Nephron progenitor cell (in vitro differentiated cells): ENCODE measurements at regions not wholly inside any gene's neighbourhood (a gene's known extent, or its start where the extent isn't known, plus 50 kb on each side); places are given as distances from the start of the nearest gene placed in this dataset.

Experiments
- DNase-seq: peaks from one replicate; pipeline ENCODE4 v3.0.0; 2021
- H3K27ac Mint-ChIP-seq: 2 replicates; pipeline ENCODE4 v1.8.0; 2021; ENCODE audit warnings: mild to moderate bottlenecking, moderate library complexity, mixed read lengths
- H3K27me3 Mint-ChIP-seq: 2 replicates; pipeline ENCODE4 v1.8.0; 2021; ENCODE audit warnings: mild to moderate bottlenecking, low read depth, mixed read lengths; ENCODE audit not compliant: poor library complexity
- H3K36me3 Mint-ChIP-seq: 2 replicates; pipeline ENCODE4 v1.8.0; 2021; ENCODE audit warnings: low read depth, mixed read lengths
- H3K4me1 Mint-ChIP-seq: 2 replicates; pipeline ENCODE4 v1.8.0; 2021; ENCODE audit warnings: mixed read lengths
- H3K4me3 Mint-ChIP-seq: 2 replicates; pipeline ENCODE4 v1.8.0; 2021; ENCODE audit warnings: mild to moderate bottlenecking, moderate library complexity, mixed read lengths
- H3K9me3 Mint-ChIP-seq: 2 replicates; pipeline ENCODE4 v1.8.0; 2021; ENCODE audit warnings: mild to moderate bottlenecking, moderate library complexity, mixed read lengths
- TF ChIP-seq, protein P1 (sequence below): fragments of 200-600 bp; sonication (generic); IDR thresholded peaks from 2 replicates; pipeline ENCODE4 v1.5.0; 2021; ENCODE audit warnings: antibody characterized with exemption

DNA sequence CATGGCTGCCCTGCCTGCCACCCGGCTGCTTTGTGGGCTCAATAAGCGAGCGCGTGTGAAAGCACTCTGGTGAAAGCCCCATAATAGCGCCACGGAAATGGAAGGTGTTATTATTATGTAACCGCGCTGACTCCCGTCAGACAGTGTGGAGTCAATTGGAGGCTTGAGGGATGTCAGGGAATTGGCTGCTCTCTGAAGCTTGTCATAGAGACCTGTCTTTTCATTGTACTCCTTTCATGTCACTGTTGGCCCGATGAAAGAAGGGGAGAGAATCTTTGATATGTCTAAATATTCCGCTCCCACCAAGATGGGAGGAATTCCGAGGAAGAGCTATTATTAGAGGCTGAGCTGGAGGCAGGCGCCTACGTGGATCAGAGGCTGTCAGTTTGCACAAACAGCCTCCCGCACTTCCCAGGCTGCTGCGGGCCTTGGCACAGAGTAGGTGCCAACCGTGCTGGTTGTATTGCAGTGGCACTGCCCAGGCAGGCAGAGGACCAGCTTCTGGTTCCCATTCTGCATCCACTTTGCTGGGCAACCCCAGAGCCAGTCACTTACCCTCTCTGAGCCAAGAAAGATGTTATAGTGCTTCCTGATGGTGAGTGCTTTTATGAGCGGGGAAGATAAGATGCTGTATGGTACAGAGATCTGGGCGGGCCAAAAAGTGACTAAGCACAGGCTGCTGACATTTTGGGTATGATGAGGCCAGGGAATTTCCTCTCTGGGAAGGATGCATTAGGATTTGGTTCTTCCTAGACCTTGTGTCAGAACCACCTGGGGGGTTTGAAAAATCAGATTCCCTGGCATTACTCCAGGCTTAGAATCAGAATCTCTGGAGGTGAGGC, 151.4 kb downstream of the RPS24 start:
- H3K9me3 Mint-ChIP-seq: no peaks in the 10 kb centered on the region
- H3K4me3 Mint-ChIP-seq: no peak overlapping the region
- peaks cover 12% of the 10 kb centered on the region for H3K4me1 Mint-ChIP-seq
- H3K27ac Mint-ChIP-seq: no peak overlapping the region
- TF ChIP-seq, protein P1, sequence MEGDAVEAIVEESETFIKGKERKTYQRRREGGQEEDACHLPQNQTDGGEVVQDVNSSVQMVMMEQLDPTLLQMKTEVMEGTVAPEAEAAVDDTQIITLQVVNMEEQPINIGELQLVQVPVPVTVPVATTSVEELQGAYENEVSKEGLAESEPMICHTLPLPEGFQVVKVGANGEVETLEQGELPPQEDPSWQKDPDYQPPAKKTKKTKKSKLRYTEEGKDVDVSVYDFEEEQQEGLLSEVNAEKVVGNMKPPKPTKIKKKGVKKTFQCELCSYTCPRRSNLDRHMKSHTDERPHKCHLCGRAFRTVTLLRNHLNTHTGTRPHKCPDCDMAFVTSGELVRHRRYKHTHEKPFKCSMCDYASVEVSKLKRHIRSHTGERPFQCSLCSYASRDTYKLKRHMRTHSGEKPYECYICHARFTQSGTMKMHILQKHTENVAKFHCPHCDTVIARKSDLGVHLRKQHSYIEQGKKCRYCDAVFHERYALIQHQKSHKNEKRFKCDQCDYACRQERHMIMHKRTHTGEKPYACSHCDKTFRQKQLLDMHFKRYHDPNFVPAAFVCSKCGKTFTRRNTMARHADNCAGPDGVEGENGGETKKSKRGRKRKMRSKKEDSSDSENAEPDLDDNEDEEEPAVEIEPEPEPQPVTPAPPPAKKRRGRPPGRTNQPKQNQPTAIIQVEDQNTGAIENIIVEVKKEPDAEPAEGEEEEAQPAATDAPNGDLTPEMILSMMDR: no peak
- peaks cover 5% of the 10 kb centered on the region for H3K27me3 Mint-ChIP-seq
- H3K36me3 Mint-ChIP-seq: no peaks in the 10 kb centered on the region
- no peak for DNase-seq

DNA sequence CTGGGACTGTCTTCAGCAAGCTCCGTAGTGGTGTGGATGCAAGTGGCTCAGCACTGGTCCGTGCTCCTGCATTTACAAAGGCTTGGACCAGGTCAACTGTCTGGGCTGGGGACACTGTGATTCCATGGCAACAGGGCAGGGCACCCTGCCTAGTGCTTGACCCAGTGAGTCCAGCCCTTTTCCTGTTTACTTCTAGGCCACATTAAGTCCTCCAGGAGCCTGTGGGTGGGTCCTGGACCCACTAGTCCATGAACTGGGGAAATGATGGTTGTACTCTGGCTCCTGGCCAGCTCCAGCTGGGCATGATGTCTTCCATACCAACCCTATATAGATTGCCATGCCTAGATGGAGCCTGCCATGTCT, 152.0 kb downstream of the RPS24 start:
- H3K27ac Mint-ChIP-seq: no peak overlapping the region
- TF ChIP-seq, protein P1: no peak
- no peaks in the 10 kb centered on the region for H3K9me3 Mint-ChIP-seq
- peaks cover 5% of the 10 kb centered on the region for H3K27me3 Mint-ChIP-seq
- no peak for DNase-seq
- no peaks in the 10 kb centered on the region for H3K36me3 Mint-ChIP-seq
- no peak overlapping the region for H3K4me3 Mint-ChIP-seq
- H3K4me1 Mint-ChIP-seq: peaks cover 6% of the 10 kb centered on the region

DNA sequence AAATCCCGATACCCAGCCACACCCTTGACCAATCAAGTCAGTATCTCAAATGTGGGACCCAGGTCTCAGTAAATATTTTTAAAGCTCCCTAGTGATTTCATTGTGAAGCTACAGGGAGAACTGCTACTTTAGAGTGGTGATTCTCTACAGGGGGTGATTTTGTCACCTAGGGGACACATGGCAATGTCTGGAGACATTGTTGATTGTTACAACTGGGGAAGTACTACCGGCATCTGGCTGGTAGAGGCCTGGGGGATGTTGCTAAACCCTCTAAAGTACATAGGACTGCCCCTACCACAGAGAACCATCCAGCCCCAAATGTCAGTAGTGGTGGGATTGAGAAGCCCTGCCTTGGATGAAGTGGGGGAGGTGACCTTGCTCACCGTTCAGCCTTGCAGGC, 152.9 kb downstream of the RPS24 start:
- DNase-seq: no peak
- H3K4me3 Mint-ChIP-seq: no peak overlapping the region
- TF ChIP-seq, protein P1: no peak
- H3K27ac Mint-ChIP-seq: no peak overlapping the region
- H3K9me3 Mint-ChIP-seq: no peaks in the 10 kb centered on the region
- H3K27me3 Mint-ChIP-seq: no peaks in the 10 kb centered on the region
- no peaks in the 10 kb centered on the region for H3K36me3 Mint-ChIP-seq
- no peaks in the 10 kb centered on the region for H3K4me1 Mint-ChIP-seq

DNA sequence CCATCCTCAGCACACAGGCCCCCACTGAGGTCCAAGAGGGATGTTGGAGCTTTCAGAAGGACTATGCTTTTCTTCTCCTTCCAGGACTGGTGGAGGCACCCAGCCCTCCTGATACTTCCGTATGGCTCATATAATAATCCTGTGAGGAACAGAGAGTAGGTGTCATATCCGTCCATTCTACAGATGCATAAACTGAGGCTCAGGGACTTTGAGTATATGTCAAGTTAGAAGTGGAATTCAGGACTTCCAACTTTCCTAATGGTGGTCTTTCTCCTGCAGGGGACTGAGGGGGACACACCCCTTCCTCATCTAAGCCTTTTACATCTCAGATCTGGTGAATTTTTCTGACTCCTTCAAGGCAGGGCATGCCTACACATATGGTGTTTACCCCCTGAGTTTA, 153.7 kb downstream of the RPS24 start:
- H3K4me3 Mint-ChIP-seq: no peak overlapping the region
- peaks cover 6% of the 10 kb centered on the region for H3K4me1 Mint-ChIP-seq
- H3K36me3 Mint-ChIP-seq: no peaks in the 10 kb centered on the region
- no peak overlapping the region for H3K27ac Mint-ChIP-seq
- peaks cover 3% of the 10 kb centered on the region for H3K9me3 Mint-ChIP-seq
- no peak for DNase-seq
- no peaks in the 10 kb centered on the region for H3K27me3 Mint-ChIP-seq
- TF ChIP-seq, protein P1: no peak

DNA sequence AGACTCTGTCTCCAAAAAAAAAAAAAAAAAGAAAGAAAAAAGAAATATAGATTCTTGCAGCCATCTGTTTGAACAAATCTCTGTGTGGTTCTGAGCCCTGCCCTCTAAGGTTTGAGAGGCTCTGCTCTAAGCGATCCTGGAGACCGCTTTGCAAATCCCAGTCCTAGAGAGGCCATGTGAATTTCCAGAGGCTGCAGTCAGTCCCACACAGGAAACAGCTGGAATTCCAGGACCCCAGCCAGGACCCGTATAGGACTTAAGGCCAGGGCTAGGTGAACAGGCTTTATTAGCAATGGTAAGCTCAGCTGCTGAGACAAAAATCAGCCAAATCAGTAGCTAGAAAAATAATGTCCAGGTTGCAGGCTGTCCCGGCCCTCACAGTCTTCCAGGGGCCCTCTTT, 154.8 kb downstream of the RPS24 start:
- TF ChIP-seq, protein P1: no peak
- no peak overlapping the region for H3K27ac Mint-ChIP-seq
- H3K4me1 Mint-ChIP-seq: peaks cover 8% of the 10 kb centered on the region
- no peak overlapping the region for H3K4me3 Mint-ChIP-seq
- H3K36me3 Mint-ChIP-seq: no peaks in the 10 kb centered on the region
- no peak for DNase-seq
- peaks cover 7% of the 10 kb centered on the region for H3K27me3 Mint-ChIP-seq
- H3K9me3 Mint-ChIP-seq: peaks cover 14% of the 10 kb centered on the region
